ENCODE measurements at regions not wholly inside any gene's neighbourhood (a gene's known extent, or its start where the extent isn't known, plus 50 kb on each side); places are given as distances from the start of the nearest gene placed in this dataset.

GRCh38 chr12:69054343-69055056 lies 121.5 kb upstream of the CPM start:
- Histone ChIP-seq H3K4me1 (ENCODE audit: insufficient read depth) (peaks cover 3% of the 10 kb centered on the region), H3K27me3 (no peaks in the 10 kb centered on the region), H3K9me3 (no peaks in the 10 kb centered on the region), H3K36me3 (no peaks in the 10 kb centered on the region), H3K27ac (no peak overlapping the region), H3K4me3 (no peak overlapping the region)
- no peak for DNase-seq
- intact Hi-C loops (cut with DNase I): no loop called here
- WGBS, 3 donors: 89 to 94% (median 92%) methylated on average over 7 of the region's 7 CpGs
- no peak for TF ChIP-seq EP300 (IDR thresholded peaks at IDR 0.05)

- WGBS, 3 donors: 93 to 95% (median 94%) methylated on average over 2 of the region's 2 CpGs
- H3K36me3 ChIP-seq: no peaks in the 10 kb centered on the region
- no peak overlapping the region for H3K27ac ChIP-seq
- no peaks in the 10 kb centered on the region for H3K9me3 ChIP-seq
- no peak overlapping the region for H3K4me3 ChIP-seq
- peaks cover 3% of the 10 kb centered on the region for H3K4me1 ChIP-seq (ENCODE audit: insufficient read depth)
- intact Hi-C loops (cut with DNase I): no loop called here
- TF ChIP-seq POLR2A (IDR thresholded peaks at IDR 0.05) (no peak), CTCF (IDR thresholded peaks at IDR 0.05) (no peak), EP300 (IDR thresholded peaks at IDR 0.05) (no peak)
- H3K27me3 ChIP-seq: no peaks in the 10 kb centered on the region
- no peak for DNase-seq
Measured at GRCh38 chr12:69055280-69055679, 122.3 kb upstream of the CPM start.

- TF ChIP-seq EP300 (IDR thresholded peaks at IDR 0.05) (no peak), POLR2A (IDR thresholded peaks at IDR 0.05) (no peak), CTCF (IDR thresholded peaks at IDR 0.05) (no peak)
- intact Hi-C loops (cut with DNase I): no loop called here
- Histone ChIP-seq H3K4me1 (ENCODE audit: insufficient read depth) (peaks cover 3% of the 10 kb centered on the region), H3K36me3 (no peaks in the 10 kb centered on the region), H3K4me3 (no peak overlapping the region), H3K27ac (no peak overlapping the region), H3K27me3 (no peaks in the 10 kb centered on the region), H3K9me3 (no peaks in the 10 kb centered on the region)
- DNase-seq: no peak
- WGBS, 3 donors: 85 to 92% (median 89%) methylated on average over 4 of the region's 4 CpGs
Measured at GRCh38 chr12:69055706-69056105, 122.7 kb upstream of the CPM start.

- intact Hi-C loops (cut with DNase I): no loop called here
- Histone ChIP-seq H3K4me1 (ENCODE audit: insufficient read depth) (peaks cover 3% of the 10 kb centered on the region), H3K36me3 (no peaks in the 10 kb centered on the region), H3K27me3 (no peaks in the 10 kb centered on the region), H3K4me3 (no peak overlapping the region), H3K9me3 (no peaks in the 10 kb centered on the region), H3K27ac (no peak overlapping the region)
- WGBS, 3 donors: 4 to 10% (median 10%) methylated on average over 2 of the region's 2 CpGs
- no peak for TF ChIP-seq EP300 (IDR thresholded peaks at IDR 0.05)
- no peak for DNase-seq
Measured at GRCh38 chr12:69056743-69057515, 124.0 kb upstream of the CPM start.

- H3K9me3 ChIP-seq: no peaks in the 10 kb centered on the region
- TF ChIP-seq POLR2A (IDR thresholded peaks at IDR 0.05) (no peak), EP300 (IDR thresholded peaks at IDR 0.05) (no peak), CTCF (IDR thresholded peaks at IDR 0.05) (no peak)
- H3K27me3 ChIP-seq: no peaks in the 10 kb centered on the region
- no peak overlapping the region for H3K4me3 ChIP-seq
- peaks cover 6% of the 10 kb centered on the region for H3K4me1 ChIP-seq (ENCODE audit: insufficient read depth)
- intact Hi-C loops (cut with DNase I): no loop called here
- WGBS, 3 donors: 39 to 64% (median 44%) methylated on average over 3 of the region's 3 CpGs
- no peaks in the 10 kb centered on the region for H3K36me3 ChIP-seq
- DNase-seq: no peak
- H3K27ac ChIP-seq: no peak overlapping the region
Measured at GRCh38 chr12:69057742-69058141, 124.8 kb upstream of the CPM start.

Measured in ovary (tissue), 7 donors.